DND-41 (cell line): ENCODE measurements at regions not wholly inside any gene's neighbourhood (a gene's known extent, or its start where the extent isn't known, plus 50 kb on each side); places are given as distances from the start of the nearest gene placed in this dataset.

Source experiments
- EZH2 ChIP-seq: IDR thresholded peaks from 3 replicates; pipeline ENCODE4 v1.6.1; 2012; ENCODE audit warnings: borderline replicate concordance, low read depth, mild to moderate bottlenecking, moderate library complexity, low read length, inconsistent platforms; ENCODE audit not compliant: severe bottlenecking
- TF ChIP-seq, protein P1 (sequence below): IDR thresholded peaks from 2 replicates; pipeline ENCODE4 v1.5.1; 2012; ENCODE audit warnings: borderline replicate concordance, low read length, moderate library complexity, mild to moderate bottlenecking; ENCODE audit not compliant: poor library complexity, severe bottlenecking; ENCODE audit errors: extremely low read depth

DNA sequence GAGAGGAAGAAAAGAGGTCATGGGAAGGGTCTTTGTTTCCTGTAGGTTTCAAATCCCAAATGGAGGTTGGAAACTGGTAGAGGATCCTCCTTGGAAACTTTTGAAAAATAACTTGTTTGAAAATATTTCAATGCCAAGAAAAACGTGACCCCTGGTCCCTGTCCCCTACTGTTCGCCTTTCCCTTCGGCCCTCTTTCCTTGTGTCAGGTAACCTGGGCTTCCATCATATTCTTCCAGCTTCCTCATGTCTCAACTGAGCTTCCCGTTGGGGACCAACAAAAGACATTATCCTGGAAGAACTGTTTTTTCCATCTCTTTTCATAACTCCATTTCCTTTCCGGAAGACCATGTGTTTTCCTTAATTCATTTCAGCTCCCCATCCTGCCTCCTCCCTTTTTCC lies 266.8 kb upstream of the ANKRD55 start:
- TF ChIP-seq, protein P1, sequence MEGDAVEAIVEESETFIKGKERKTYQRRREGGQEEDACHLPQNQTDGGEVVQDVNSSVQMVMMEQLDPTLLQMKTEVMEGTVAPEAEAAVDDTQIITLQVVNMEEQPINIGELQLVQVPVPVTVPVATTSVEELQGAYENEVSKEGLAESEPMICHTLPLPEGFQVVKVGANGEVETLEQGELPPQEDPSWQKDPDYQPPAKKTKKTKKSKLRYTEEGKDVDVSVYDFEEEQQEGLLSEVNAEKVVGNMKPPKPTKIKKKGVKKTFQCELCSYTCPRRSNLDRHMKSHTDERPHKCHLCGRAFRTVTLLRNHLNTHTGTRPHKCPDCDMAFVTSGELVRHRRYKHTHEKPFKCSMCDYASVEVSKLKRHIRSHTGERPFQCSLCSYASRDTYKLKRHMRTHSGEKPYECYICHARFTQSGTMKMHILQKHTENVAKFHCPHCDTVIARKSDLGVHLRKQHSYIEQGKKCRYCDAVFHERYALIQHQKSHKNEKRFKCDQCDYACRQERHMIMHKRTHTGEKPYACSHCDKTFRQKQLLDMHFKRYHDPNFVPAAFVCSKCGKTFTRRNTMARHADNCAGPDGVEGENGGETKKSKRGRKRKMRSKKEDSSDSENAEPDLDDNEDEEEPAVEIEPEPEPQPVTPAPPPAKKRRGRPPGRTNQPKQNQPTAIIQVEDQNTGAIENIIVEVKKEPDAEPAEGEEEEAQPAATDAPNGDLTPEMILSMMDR = no peak
- TF ChIP-seq EZH2 = no peak
